Panc1 (cell line): ENCODE measurements at regions not wholly inside any gene's neighbourhood (a gene's known extent, or its start where the extent isn't known, plus 50 kb on each side); places are given as distances from the start of the nearest gene placed in this dataset.

ENCODE experiments used
- ATAC-seq: fragments of 200-7000 bp; cut with Tn5 transposase; 2 replicates; pipeline ENCODE4 v1.9.1; 2020; ENCODE audit warnings: mild to moderate bottlenecking, moderate library complexity
- BruUV-seq: library from RNA; stranded (reverse); fragments of 400-500 nt; replicated peaks from 2 replicates; lab custom pipeline; 2021; lab: Mats Ljungman, UMichigan
- CTCF ChIA-PET: fragments of 300-600 bp; sonication (Branson Sonifier 250); formaldehyde crosslinking; loops from one replicate; lab custom pipeline; 2022; ENCODE audit warnings: antibody characterized with exemption; lab: Charles Lee
- POLR2A ChIA-PET: fragments of 300-600 bp; sonication (Branson Sonifier 250); formaldehyde crosslinking; loops from one replicate; lab custom pipeline; 2022; ENCODE audit warnings: antibody characterized with exemption; lab: Charles Lee
- DNase-seq: peaks from one replicate; pipeline ENCODE4 v3.0.0-alpha.2; 2010; ENCODE audit warnings: low read depth, low spot score
- H3K27ac ChIP-seq: 2 replicates; pipeline ENCODE4 v1.5.1; 2011; ENCODE audit warnings: mild to moderate bottlenecking, low read length, inconsistent platforms
- H3K27me3 ChIP-seq: fragments of 200-500 bp; sonication (Bioruptor generic); 2 replicates; pipeline ENCODE4 v1.6.0; 2014; ENCODE audit warnings: low read length, inconsistent platforms; ENCODE audit not compliant: control insufficient read depth, insufficient read depth
- H3K36me3 ChIP-seq: fragments of 200-500 bp; sonication (Bioruptor generic); 2 replicates; pipeline ENCODE4 v1.5.1; 2014; ENCODE audit warnings: inconsistent platforms, mild to moderate bottlenecking, low read length, moderate library complexity; ENCODE audit not compliant: control insufficient read depth, insufficient read depth
- H3K4me1 ChIP-seq: 2 replicates; pipeline ENCODE4 v1.5.1; 2011; ENCODE audit warnings: inconsistent platforms, mild to moderate bottlenecking, low read length, moderate library complexity; ENCODE audit not compliant: control insufficient read depth, insufficient read depth
- H3K4me3 ChIP-seq, 2 experiments: 2 replicates each; pipeline ENCODE4 v1.5.1; 2011 to 2012; ENCODE audit warnings: low read depth in 2 of 2, low read length in 2 of 2, mild to moderate bottlenecking in 2 of 2, inconsistent platforms in 1 of 2, moderate library complexity in 1 of 2
- H3K9me3 ChIP-seq: fragments of 200-500 bp; sonication (Bioruptor generic); 2 replicates; pipeline ENCODE4 v1.5.1; 2014; ENCODE audit warnings: low read depth, mild to moderate bottlenecking, inconsistent platforms, low read length, moderate library complexity; ENCODE audit not compliant: control insufficient read depth, insufficient read depth
- CTCF ChIP-seq: fragments of 450-650 bp; IDR thresholded peaks from 2 replicates; pipeline ENCODE4 v1.5.1; 2017; ENCODE audit warnings: mild to moderate bottlenecking
- POLR2AphosphoS5 ChIP-seq: IDR thresholded peaks from 2 replicates; pipeline ENCODE4 v1.6.1; 2012; ENCODE audit warnings: mild to moderate bottlenecking, low read depth, low read length, moderate library complexity
- REST ChIP-seq, 2 experiments: IDR thresholded peaks; 2 replicates each; pipeline ENCODE4 v1.6.1; 2011 to 2012; ENCODE audit warnings: low read depth in 2 of 2, control low read depth in 1 of 2, low read length in 1 of 2, mild to moderate bottlenecking in 1 of 2, moderate library complexity in 1 of 2; ENCODE audit not compliant: insufficient read depth in 1 of 2
- SIN3A ChIP-seq: IDR thresholded peaks from 2 replicates; pipeline ENCODE4 v1.6.1; 2012; ENCODE audit warnings: low read depth, mild to moderate bottlenecking, low read length, moderate library complexity, borderline replicate concordance; ENCODE audit not compliant: insufficient read depth
- TCF7L2 ChIP-seq: IDR thresholded peaks from 2 replicates; pipeline ENCODE4 v1.6.1; 2011; ENCODE audit warnings: mild to moderate bottlenecking, low read depth, low read length, inconsistent platforms
- in situ Hi-C: cut with HindIII; loops from 2 replicates; pipeline ENCODE4 v1.10.0; 2016; ENCODE audit warnings: low sequenced_read_pairs, low pct_unique_long_range_greater_than_20kb
- intact Hi-C: fragments of 100-400 bp; cut with micrococcal nuclease; formaldehyde crosslinking; loops from one replicate; pipeline ENCODE4 v1.10.0; 2022; ENCODE audit not compliant: unreplicated experiment

- no peaks in the 10 kb centered on the region for H3K9me3 ChIP-seq
- in situ Hi-C loops = no loop called here
- no peak for ATAC-seq
- H3K4me3 ChIP-seq = no peak overlapping the region
- no peaks in the 10 kb centered on the region for H3K36me3 ChIP-seq
- POLR2A ChIA-PET = no interaction called here
- BruUV-seq = no TSS peak
- DNase-seq = no peak
- H3K27me3 ChIP-seq = no peaks in the 10 kb centered on the region
- H3K4me1 ChIP-seq = no peaks in the 10 kb centered on the region
- intact Hi-C loops = no loop called here
- TF ChIP-seq CTCF (no peak), SIN3A (no peak), TCF7L2 (no peak), POLR2AphosphoS5 (no peak), REST (IDR thresholded peaks at IDR 0.05; ENCODE audit: insufficient read depth in 1 of 2, low read depth in 2 of 2, low read length in 1 of 2) (no peak)
- CTCF ChIA-PET = no interaction called here
- no peak overlapping the region for H3K27ac ChIP-seq
Observed at GRCh38 chr10:83167081-83167480, 972.2 kb upstream of the GHITM start.

- in situ Hi-C loops = no loop called here
- no peak for TF ChIP-seq REST (IDR thresholded peaks at IDR 0.05; ENCODE audit: insufficient read depth in 1 of 2, low read depth in 2 of 2, low read length in 1 of 2)
- no peak for TF ChIP-seq SIN3A
- TF ChIP-seq POLR2AphosphoS5 = no peak
- no peak for TF ChIP-seq CTCF
- TF ChIP-seq TCF7L2 = no peak
- no peaks in the 10 kb centered on the region for H3K27me3 ChIP-seq
- ATAC-seq (no peak), DNase-seq (no peak)
- no peaks in the 10 kb centered on the region for H3K4me1 ChIP-seq
- H3K27ac ChIP-seq = no peak overlapping the region
- H3K36me3 ChIP-seq = no peaks in the 10 kb centered on the region
- no TSS peak for BruUV-seq
- intact Hi-C loops = no loop called here
- no peak overlapping the region for H3K4me3 ChIP-seq
- no peaks in the 10 kb centered on the region for H3K9me3 ChIP-seq
- ChIA-PET CTCF (no interaction called here), POLR2A (no interaction called here)
Observed at GRCh38 chr10:83176901-83177300, 962.4 kb upstream of the GHITM start.
